Naive B cell (primary cell): ENCODE measurements at regions not wholly inside any gene's neighbourhood (a gene's known extent, or its start where the extent isn't known, plus 50 kb on each side); places are given as distances from the start of the nearest gene placed in this dataset.

Experiments
- ATAC-seq, 2 donors: fragments of 150-1000 bp; cut with Tn5 transposase; 2 replicates each; pipeline ENCODE4 v1.10.0; 2021; ENCODE audit warnings: low read depth in 2 of 2, mild to moderate bottlenecking in 2 of 2, moderate library complexity in 2 of 2
- DNase-seq: peaks from one replicate; pipeline ENCODE4 v3.0.0; 2022
- H3K27ac Mint-ChIP-seq, 6 donors: one replicate each; pipeline ENCODE4 v1.8.0; 2020 to 2022; ENCODE audit warnings: mild to moderate bottlenecking in 6 of 6, mixed read lengths in 6 of 6, moderate library complexity in 5 of 6, inconsistent platforms in 2 of 6
- H3K27me3 Mint-ChIP-seq, 3 donors: one replicate each; pipeline ENCODE4 v1.8.0; 2021 to 2022; ENCODE audit warnings: mixed read lengths in 3 of 3, mild to moderate bottlenecking in 1 of 3
- H3K36me3 Mint-ChIP-seq, 2 donors: one replicate each; pipeline ENCODE4 v1.8.0; 2020 to 2022; ENCODE audit warnings: mixed read lengths in 2 of 2, inconsistent platforms in 1 of 2, mild to moderate bottlenecking in 1 of 2
- H3K4me1 Mint-ChIP-seq, 3 donors: one replicate each; pipeline ENCODE4 v1.8.0; 2020 to 2022; ENCODE audit warnings: mixed read lengths in 3 of 3, inconsistent platforms in 1 of 3, mild to moderate bottlenecking in 1 of 3, moderate library complexity in 1 of 3
- H3K4me3 Mint-ChIP-seq, 8 donors: one replicate each; pipeline ENCODE4 v1.8.0; 2020 to 2022; ENCODE audit warnings: mild to moderate bottlenecking in 8 of 8, mixed read lengths in 8 of 8, moderate library complexity in 8 of 8, inconsistent platforms in 2 of 8
- H3K9me3 Mint-ChIP-seq, 7 donors: one replicate each; pipeline ENCODE4 v1.8.0; 2020 to 2022; ENCODE audit warnings: mixed read lengths in 7 of 7, mild to moderate bottlenecking in 5 of 7, inconsistent platforms in 2 of 7, moderate library complexity in 1 of 7

DNA sequence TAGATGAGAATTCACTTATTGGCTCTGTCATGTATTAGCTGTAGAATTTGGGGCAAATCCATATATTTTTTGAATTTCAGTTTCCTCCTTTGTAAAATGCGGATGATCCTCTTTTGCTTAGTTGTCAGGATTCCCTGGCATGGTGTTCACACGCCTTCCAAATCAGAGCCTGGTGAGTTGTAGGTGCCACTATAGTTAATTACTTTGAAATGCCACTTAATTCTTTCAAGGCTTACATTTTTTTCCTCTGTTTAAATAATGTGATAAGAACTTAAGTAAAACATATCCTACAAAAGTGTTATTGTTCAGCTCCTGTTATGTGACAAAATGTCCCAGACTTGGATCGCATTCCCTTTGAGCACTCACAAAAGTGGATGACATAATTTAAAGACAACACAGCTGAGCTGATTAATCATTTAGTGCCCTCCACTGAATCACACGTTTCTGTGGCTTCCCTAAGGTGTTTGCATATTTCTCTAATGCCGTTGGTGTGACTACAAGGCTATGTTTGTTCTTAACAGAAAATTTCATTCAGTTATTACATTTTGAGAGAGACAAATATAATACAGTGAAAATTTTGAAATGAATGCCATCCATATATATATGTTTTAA lies 471.2 kb upstream of the CHST9 start:
- DNase-seq (no peak), ATAC-seq (no peak)
- Mint-ChIP-seq H3K4me1 (no peaks in the 10 kb centered on the region), H3K9me3 (peaks cover 0 to 5% (median 4%) of the 10 kb centered on the region in 7 donors), H3K36me3 (no peaks in the 10 kb centered on the region), H3K27me3 (no peaks in the 10 kb centered on the region), H3K27ac (peak overlapping the region in 1 of 6 donors; percentile 44), H3K4me3 (no peak overlapping the region)

GRCh38 chr18:27653247-27653646 lies 468.1 kb upstream of the CHST9 start:
- Mint-ChIP-seq H3K27me3 (no peaks in the 10 kb centered on the region), H3K9me3 (peaks cover 0 to 4% (median 0%) of the 10 kb centered on the region in 7 donors), H3K27ac (no peak overlapping the region), H3K4me1 (no peaks in the 10 kb centered on the region), H3K4me3 (no peak overlapping the region), H3K36me3 (no peaks in the 10 kb centered on the region)
- no peak for DNase-seq
- no peak for ATAC-seq

GRCh38 chr18:27652480-27653121 lies 467.5 kb upstream of the CHST9 start:
- no peak overlapping the region for H3K27ac Mint-ChIP-seq
- H3K27me3 Mint-ChIP-seq = no peaks in the 10 kb centered on the region
- H3K4me1 Mint-ChIP-seq = no peaks in the 10 kb centered on the region
- peaks cover 0 to 4% (median 0%) of the 10 kb centered on the region in 7 donors for H3K9me3 Mint-ChIP-seq
- DNase-seq = no peak
- H3K4me3 Mint-ChIP-seq = no peak overlapping the region
- no peaks in the 10 kb centered on the region for H3K36me3 Mint-ChIP-seq
- ATAC-seq = no peak

GRCh38 chr18:27649621-27650020 lies 464.5 kb upstream of the CHST9 start:
- Mint-ChIP-seq H3K4me3 (no peak overlapping the region), H3K9me3 (peaks cover 0 to 4% (median 0%) of the 10 kb centered on the region in 7 donors), H3K27me3 (no peaks in the 10 kb centered on the region), H3K27ac (no peak overlapping the region), H3K36me3 (no peaks in the 10 kb centered on the region), H3K4me1 (no peaks in the 10 kb centered on the region)
- ATAC-seq (no peak), DNase-seq (no peak)

DNA sequence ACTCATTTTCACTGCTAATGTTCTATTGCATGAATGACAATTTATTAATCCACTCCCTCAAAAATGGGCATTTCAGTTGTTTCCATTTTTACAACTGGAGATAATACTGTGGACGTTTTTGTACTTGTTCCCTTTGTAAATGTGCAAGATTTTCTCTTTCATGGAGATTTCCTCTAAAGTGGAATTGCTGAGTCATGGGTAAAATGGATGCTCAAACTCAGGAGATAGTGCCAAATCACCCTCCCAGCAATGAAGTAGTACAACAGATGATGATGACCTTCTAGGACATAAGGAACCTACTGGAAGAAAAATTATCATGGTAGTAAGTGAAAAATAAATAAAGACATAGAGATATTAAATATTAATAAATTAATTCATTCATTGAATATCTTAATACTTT lies 460.8 kb upstream of the CHST9 start:
- no peak overlapping the region for H3K27ac Mint-ChIP-seq
- H3K4me3 Mint-ChIP-seq = no peak overlapping the region
- no peaks in the 10 kb centered on the region for H3K4me1 Mint-ChIP-seq
- no peaks in the 10 kb centered on the region for H3K36me3 Mint-ChIP-seq
- no peak for ATAC-seq
- H3K9me3 Mint-ChIP-seq = peaks cover 0 to 2% (median 0%) of the 10 kb centered on the region in 7 donors
- no peak for DNase-seq
- no peaks in the 10 kb centered on the region for H3K27me3 Mint-ChIP-seq

DNA sequence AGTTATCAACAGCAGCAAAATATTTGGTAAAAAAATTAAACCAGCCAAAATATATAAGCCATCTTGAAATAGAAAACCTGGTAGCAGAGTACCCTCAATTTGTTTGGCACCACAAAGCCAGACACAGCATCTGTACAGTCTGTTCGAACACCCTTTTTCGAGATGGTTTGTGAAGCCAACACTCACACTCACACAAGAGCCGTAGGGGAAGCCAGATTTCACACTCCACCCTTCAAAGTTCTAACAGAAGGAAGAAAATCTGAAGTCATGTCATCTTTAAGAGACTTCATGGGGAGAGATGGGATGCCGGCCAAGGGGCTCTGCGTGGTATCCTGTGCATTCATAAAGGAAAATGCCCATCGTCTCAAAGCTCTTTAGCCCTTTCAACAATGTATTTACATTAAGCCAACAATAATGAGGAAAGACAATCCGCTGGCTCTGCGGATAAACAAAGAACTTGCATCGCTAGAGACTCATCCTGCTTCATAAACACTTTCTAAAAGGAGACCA lies 451.5 kb upstream of the CHST9 start:
- no peak for DNase-seq
- ATAC-seq = no peak
- no peaks in the 10 kb centered on the region for H3K36me3 Mint-ChIP-seq
- H3K4me1 Mint-ChIP-seq = no peaks in the 10 kb centered on the region
- no peak overlapping the region for H3K4me3 Mint-ChIP-seq
- H3K27me3 Mint-ChIP-seq = no peaks in the 10 kb centered on the region
- H3K27ac Mint-ChIP-seq = peak overlapping the region in 1 of 6 donors; percentile 30
- H3K9me3 Mint-ChIP-seq = peaks cover 0 to 3% (median 0%) of the 10 kb centered on the region in 7 donors

DNA sequence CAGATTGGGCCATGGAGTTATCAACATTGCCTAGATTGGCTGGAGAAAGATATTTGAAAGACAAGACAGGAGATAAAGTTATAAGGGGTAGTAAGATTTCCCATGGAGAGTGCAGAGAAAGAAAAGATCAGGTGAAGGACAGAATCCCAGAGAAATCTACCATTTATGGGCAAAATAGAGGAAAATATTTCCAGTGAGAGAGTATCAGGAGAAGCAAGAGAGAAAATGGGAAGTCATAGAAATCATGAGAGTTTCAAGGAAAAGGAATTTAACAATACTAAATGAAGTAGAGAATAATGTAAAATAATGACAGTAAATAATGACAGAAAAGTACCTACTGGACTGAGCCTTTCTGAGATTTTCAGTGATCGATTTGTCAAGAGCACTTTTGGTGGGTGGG lies 447.6 kb upstream of the CHST9 start:
- Mint-ChIP-seq H3K9me3 (peaks cover 0 to 3% (median 0%) of the 10 kb centered on the region in 7 donors), H3K27ac (no peak overlapping the region), H3K4me3 (no peak overlapping the region), H3K4me1 (no peaks in the 10 kb centered on the region), H3K36me3 (no peaks in the 10 kb centered on the region), H3K27me3 (no peaks in the 10 kb centered on the region)
- DNase-seq = no peak
- ATAC-seq = no peak

GRCh38 chr18:27627927-27628326 lies 442.8 kb upstream of the CHST9 start:
- Mint-ChIP-seq H3K9me3 (peaks cover 0 to 2% (median 0%) of the 10 kb centered on the region in 7 donors), H3K4me1 (no peaks in the 10 kb centered on the region), H3K27me3 (no peaks in the 10 kb centered on the region), H3K27ac (no peak overlapping the region), H3K36me3 (no peaks in the 10 kb centered on the region), H3K4me3 (no peak overlapping the region)
- DNase-seq (no peak), ATAC-seq (no peak)

DNA sequence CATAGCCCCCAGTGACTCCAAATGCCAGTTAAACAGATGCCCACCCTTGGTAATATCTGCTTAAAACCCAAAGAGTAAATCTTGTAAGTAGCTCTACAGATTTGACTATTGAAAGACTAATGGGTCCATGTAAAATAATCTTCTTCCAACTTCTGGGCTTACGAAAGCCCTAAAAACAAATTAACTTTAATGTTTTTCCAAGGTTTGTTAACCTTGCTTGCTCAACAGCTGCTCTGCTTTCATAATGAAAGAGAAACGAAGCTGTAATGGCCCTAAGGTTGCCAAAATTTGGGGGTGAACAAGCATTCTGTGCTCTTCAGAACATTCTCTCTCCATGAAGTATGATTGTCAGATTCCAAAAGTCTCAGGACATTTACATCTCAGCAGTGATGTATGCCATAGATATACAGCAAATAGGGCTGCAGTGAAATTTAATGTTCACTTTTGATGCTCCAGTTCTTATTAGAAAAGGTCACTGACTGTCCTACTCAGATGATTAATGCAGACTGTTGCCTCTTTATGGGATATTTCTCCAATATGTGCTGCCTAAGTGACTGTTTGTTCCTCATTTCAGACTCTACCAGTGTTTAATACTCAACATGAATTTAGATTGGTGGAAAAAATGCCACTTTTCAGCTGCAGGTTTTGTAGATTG lies 436.3 kb upstream of the CHST9 start:
- Mint-ChIP-seq H3K9me3 (peaks cover 0 to under 1% (median 0%) of the 10 kb centered on the region in 7 donors), H3K36me3 (no peaks in the 10 kb centered on the region)
- no peak for ATAC-seq

GRCh38 chr18:27619906-27620305 lies 434.8 kb upstream of the CHST9 start:
- ATAC-seq (no peak), DNase-seq (no peak)
- Mint-ChIP-seq H3K36me3 (no peaks in the 10 kb centered on the region), H3K4me1 (no peaks in the 10 kb centered on the region), H3K27ac (no peak overlapping the region), H3K4me3 (no peak overlapping the region), H3K9me3 (no peaks in the 10 kb centered on the region), H3K27me3 (no peaks in the 10 kb centered on the region)

More for the DNA sequence above, 436.3 kb upstream of the CHST9 start:
- Mint-ChIP-seq H3K4me1 (no peaks in the 10 kb centered on the region), H3K27me3 (no peaks in the 10 kb centered on the region), H3K4me3 (no peak overlapping the region), H3K27ac (no peak overlapping the region)
- DNase-seq = no peak

DNA sequence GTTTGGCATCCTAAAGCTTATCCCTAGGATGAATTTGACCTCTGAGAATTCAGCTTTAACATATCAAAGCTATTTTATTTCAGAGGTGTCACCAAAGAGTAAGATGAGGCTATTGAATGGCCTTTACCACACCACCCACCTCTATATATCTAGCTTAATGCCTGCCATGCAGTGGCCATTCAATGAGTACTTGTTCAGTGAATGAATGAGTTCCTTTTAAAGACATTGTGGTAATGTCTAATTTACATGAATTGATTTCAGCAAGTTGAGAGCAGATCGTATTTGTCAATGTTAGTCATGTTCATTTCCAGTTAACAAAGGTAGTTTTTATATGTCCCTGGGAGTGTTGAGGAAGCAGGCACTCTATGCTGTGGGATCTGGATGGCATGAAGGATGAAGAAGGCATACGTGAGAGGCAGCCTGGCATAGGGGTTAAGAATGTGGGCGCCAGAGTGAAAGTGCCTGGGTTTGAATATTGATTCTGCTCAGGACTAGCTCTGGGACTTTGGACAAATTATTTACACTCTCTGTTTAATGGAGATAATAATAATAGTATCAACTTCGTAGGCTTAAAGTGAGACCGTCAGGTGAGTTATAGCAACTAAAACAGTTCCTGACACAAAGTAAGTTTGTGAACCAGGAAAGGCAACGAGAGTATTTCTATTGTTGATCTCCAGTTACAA lies 434.1 kb upstream of the CHST9 start:
- no peaks in the 10 kb centered on the region for H3K27me3 Mint-ChIP-seq
- DNase-seq (no peak), ATAC-seq (no peak)
- no peak overlapping the region for H3K27ac Mint-ChIP-seq
- H3K4me3 Mint-ChIP-seq = no peak overlapping the region
- H3K4me1 Mint-ChIP-seq = no peaks in the 10 kb centered on the region
- H3K36me3 Mint-ChIP-seq = no peaks in the 10 kb centered on the region
- no peaks in the 10 kb centered on the region for H3K9me3 Mint-ChIP-seq

GRCh38 chr18:27616324-27616723 lies 431.2 kb upstream of the CHST9 start:
- Mint-ChIP-seq H3K4me3 (no peak overlapping the region), H3K4me1 (no peaks in the 10 kb centered on the region), H3K9me3 (no peaks in the 10 kb centered on the region)

GRCh38 chr18:27614951-27615844 lies 430.1 kb upstream of the CHST9 start:
- ATAC-seq (no peak), DNase-seq (no peak)
- H3K27ac Mint-ChIP-seq = no peak overlapping the region
- no peaks in the 10 kb centered on the region for H3K36me3 Mint-ChIP-seq
- H3K4me1 Mint-ChIP-seq = no peaks in the 10 kb centered on the region
- H3K4me3 Mint-ChIP-seq = peak overlapping the region in 1 of 8 donors; percentile 25
- no peaks in the 10 kb centered on the region for H3K9me3 Mint-ChIP-seq
- H3K27me3 Mint-ChIP-seq = no peaks in the 10 kb centered on the region

More at GRCh38 chr18:27616324-27616723, 431.2 kb upstream of the CHST9 start:
- H3K36me3 Mint-ChIP-seq = no peaks in the 10 kb centered on the region
- H3K27ac Mint-ChIP-seq = no peak overlapping the region
- no peak for DNase-seq
- ATAC-seq = no peak
- H3K27me3 Mint-ChIP-seq = no peaks in the 10 kb centered on the region
